ENCODE measurements at regions not wholly inside any gene's neighbourhood (a gene's known extent, or its start where the extent isn't known, plus 50 kb on each side); places are given as distances from the start of the nearest gene placed in this dataset.
"Not testable (repeated sequence)": the region's sequence is repeated elsewhere in the genome, so short reads cannot be mapped to it uniquely, and the experiment has no call there.

DNA sequence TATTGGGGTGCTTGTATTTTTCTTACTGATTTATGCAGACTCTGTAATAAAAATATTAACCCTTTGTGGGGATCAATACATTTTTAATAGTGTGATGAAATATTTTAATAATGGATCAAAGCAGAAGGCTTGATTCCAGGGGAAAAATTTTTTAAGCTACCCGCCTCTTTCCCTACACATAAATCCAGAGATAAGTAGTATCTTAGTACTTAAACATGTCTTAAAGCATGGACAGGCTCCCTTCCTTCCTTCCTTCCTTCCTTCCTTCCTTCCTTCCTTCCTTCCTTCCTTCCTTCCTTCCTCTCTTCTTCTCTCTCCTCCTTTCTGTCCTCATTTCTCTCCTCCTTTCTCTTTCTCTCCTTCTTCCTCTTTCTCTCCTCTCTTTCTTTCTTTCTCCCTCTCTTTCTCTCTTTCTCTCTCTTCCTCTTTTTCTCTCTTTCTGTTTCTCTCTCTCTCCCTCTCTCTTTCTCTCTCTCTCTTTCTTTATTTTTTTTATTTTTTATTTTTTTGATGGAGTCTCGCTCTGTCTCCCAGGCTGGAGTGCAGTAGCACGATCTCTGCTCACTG is 78.0 kb upstream of the SPRY4 start:
- DNase-seq: no peak

GRCh38 chr5:142400415-142400814 is 75.6 kb upstream of the SPRY4 start:
- DNase-seq: no peak

DNA sequence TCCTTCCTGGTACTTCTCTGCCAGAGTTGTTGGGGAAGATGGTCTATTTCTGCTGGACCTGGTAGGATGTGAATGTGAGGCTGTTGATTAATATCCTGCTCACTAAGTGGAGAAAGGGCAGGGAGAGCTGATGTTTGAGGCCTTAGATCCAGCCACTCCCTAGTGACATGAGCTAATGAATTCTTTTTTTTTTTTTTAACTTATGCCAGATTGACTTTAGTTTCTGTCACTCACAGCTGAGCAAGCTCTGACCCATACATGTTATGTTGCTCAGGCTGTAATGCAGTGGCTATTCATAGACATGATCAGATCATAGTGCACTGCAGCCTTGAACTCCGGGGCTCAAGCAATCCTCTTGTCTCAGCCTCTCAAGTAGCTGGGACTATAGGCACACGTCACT is 75.1 kb upstream of the SPRY4 start:
- DNase-seq: no peak

DNA sequence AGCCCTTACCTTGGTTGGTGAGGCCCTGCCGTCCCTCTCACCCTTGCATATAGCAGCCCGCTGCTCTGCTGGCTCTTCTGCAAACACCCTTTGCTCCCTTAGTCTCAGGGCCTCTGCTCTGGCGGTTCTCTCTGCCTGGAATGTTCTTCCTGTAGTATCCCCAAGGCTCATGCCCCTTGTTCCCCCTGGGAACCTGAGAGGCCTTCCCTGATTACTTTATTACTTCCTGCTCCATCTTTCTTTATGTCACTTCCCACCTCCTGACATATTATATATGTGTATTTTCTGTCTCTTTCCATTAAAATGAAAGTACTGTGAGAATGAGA is 73.9 kb upstream of the SPRY4 start:
- no peak for DNase-seq

GRCh38 chr5:142398011-142398729 is 73.3 kb upstream of the SPRY4 start:
- DNase-seq: not testable (repeated sequence)

GRCh38 chr5:142397178-142397577 is 72.4 kb upstream of the SPRY4 start:
- DNase-seq: no peak

DNA sequence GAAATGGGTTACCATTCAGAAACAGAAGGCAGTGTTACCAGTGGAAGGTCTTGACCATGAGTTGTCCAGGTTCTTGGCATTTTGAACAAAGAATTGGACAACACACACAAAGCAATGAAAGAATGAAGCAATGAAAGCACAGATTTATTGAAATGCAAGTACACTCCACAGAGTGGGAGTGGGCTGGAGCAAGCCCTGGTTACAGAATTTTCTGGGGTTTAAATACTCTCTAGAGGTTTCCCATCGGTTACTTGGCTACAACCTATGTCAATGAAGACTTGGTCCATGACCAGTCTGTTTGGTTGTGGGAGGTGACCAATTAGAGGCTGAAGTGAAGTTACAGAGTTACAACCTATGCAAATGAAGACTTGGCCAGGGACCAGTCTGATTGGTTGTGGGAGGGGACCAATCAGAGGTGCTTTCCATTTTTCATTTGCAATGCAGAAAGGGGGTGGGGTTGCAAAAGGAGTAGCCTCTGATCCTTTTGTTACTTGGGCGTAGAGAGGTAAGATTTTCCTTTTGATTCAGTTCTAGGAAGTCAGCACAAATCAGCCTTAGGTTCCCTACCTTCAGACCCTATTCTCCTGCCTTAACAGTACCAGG is 71.7 kb upstream of the SPRY4 start:
- no peak for DNase-seq

- no peak for DNase-seq
These were observed 70.5 kb upstream of the SPRY4 start for GRCh38 chr5:142395334-142395733.

DNA sequence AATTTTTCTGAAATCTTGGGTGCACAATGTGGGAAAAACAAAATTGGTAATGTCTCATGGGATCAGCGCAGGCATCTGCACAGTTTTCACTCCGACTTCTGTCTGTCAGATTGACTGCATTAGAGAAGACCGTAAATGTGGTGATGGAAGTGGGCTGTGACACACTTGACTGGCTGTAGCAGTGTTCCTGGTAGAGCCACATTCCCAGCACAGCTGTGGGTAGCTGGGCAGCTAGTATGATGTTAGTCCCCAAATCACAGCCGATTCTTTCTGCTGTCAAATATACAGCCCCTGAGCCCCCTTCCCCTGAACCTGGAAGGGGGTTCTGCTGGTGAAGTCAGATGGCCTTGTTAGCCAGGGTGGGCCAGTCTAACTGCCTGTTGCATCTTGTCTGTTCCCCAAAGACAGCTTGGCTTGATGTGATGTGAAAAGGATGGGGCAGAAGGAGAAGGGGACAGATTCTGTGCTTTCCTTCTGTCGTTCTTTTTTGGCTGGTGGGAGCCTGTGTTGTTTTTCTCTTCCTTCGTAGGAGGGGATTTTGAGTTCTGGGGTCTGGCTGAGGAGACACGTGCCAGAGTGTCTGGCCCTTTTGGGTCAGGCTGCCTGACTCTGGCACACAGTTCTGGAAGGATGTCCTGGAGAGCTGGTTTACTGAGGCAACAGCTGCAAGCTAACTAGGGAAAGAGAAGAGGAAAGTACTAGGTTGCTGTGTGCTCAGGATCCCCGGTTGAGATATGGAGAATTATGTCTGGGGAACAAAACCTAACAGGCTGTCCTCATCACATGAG is 66.4 kb upstream of the SPRY4 start:
- no peak for DNase-seq

- no peak for DNase-seq
These were observed 65.5 kb upstream of the SPRY4 start for GRCh38 chr5:142390334-142390733.

DNA sequence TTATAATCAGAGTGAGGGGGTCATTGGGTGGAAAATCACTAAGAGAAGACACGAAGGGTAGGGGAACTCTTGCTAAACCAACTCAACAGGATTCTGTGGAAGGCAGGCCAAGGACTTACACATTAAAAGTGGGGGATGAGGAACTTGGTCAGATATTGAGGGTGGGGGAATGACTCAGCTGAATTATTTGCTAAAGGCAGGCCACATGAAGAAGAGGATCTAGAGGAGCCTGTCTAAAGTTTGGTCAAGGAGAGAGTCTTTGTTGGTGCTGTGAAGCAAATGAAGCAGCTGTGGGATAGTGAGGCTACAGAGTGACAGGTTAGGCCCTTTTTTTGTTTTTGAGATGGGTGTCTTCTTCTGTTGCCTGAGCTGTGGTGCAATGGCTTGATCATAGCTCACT is 63.9 kb upstream of the SPRY4 start:
- peak; percentile 41 for DNase-seq

DNA sequence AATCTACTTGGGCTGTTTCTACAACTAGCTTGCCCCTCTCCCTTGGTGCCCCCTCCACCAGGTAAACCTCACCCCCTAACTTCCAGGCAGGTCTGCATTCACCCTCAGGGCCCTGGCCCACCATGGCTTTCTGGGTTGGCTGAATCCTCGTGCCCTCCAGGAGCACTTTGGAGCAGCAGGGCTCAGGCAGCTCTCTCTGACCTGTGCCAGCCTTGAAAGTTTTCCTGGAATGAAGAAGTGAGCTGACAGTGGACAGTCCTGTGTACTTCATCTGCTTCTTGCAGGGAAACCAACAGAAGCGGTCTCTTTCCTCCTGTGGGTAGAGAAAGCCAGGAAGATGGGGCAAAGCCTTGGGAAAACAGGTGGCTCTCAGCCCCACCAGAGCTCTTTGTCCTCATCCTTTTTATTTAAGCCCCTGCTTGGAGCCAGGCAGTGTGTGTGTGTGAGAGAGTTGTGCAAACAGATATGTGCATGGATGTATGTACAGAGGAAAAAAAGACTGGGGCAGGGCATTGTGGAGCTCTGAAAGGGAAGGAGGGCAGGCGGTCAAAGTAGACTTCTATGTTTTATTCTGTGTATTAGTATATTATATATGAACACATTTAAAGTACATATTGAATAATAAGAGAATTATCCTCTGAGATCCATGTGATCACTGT is 62.3 kb upstream of the SPRY4 start:
- no peak for DNase-seq

DNA sequence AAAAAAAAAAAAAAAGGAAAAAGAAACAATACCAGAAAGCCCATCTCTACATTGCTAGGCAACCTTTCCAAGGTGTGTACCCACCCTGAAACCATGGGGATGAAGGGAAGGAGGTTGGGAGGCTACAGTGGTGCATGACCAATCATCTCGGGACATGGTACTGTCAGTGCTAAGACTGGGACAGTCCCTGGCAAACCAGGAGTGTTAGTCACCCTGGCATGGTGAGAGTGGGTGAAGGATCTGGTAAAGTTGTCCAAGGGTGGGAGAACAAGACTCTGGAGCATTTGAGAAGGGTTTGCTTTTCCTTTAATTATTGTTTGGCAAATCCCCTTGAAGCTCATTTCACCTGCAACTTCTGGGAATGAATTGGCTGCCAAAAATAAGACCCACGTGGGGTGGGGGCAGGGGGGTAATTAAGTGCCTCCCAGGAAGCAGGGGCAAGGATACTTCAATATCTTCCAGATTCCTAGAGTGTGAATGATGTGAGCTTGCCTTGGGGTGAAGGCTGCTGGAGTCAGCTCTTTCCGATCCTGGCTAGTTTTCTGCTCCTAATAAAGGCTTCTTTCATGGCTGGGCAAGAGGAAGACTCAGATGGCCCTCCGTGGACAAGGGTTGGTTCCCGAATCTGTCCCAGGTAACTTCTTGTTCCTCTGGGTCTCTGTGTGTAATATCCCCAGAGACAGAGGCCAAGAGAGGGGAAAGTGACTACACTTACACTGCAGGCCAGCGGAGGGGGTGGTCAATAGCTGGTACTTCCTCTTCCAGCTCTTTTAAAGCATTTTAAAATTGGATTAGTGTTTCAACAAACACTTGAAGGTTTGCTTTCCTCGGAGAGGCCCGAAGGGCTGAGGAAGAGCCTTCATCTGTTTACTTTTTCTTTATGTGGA is 61.6 kb upstream of the SPRY4 start:
- no peak for DNase-seq

DNA sequence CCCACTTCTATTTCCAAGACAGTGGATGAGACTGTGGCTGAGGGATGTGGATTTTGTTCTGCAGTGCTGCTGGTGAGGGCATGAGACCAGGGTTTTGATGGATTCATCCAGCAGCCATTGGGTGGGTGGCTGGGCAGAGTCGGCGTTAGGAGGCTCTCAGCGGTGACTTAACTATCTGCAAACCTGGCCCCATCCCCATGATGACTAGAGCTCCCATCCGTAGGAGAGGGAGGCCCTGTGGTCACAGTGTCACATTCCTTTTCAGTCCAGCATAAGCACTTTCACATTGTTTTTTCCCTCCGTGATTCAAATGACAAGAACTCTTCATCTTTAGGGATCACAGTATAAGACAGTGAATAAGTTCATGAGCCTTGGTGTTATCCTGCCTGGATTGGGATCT is 60.4 kb upstream of the SPRY4 start:
- no peak for DNase-seq

DNA sequence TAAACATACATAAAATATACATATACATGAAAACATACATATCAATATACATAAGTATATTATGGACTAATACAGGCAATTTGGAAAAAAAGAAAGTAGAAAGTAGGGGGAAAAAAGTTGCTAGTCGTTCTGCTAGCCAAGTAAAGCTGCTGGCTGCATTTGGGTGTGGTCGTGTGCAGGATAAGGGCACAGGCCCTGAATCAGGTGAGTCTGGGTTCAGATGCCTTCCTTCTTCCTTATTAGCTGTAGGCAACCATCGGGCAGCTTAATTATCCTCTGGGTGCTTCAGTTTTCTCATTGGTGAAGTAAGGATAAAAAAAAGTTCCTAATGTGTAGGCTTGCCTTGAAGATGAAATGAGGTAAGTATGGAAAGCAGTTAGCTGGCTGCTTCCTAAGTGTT is 59.2 kb upstream of the SPRY4 start:
- no peak for DNase-seq

DNA sequence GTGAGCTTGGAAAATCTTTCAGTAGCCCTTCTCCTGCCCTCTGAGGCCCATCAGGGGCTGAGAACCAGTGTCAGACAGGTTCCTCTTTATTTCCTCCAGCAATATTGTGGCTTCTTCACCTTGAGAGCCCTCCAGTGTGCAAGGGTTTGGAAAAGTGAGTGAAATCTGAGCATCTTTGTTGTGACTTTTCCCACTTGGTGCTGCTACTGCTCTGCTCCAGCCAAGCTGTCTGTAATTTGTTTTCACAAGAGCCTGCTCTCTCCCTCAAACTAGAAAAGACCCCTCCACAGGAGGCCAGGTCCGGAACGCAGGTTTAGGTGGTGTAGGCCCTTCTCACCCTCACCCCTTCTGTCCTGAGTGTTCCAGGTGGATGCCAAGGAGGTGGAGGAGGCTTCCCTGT is 57.4 kb upstream of the SPRY4 start:
- no peak for DNase-seq

GRCh38 chr5:142378737-142379634 is 54.2 kb upstream of the SPRY4 start:
- no peak for DNase-seq

GRCh38 chr5:142375944-142376411 is 51.2 kb upstream of the SPRY4 start:
- DNase-seq: no peak
